Stomach smooth muscle (tissue), 2 donors: ENCODE measurements at regions not wholly inside any gene's neighbourhood (a gene's known extent, or its start where the extent isn't known, plus 50 kb on each side); places are given as distances from the start of the nearest gene placed in this dataset.

Source experiments
- H3K27ac ChIP-seq: one replicate; pipeline ENCODE4 v1.7.0; 2013; ENCODE audit warnings: mild to moderate bottlenecking, low read length, inconsistent platforms
- H3K27me3 ChIP-seq, 2 donors: one replicate each; pipeline ENCODE4 v1.7.0; 2013; ENCODE audit warnings: low read length in 2 of 2; ENCODE audit not compliant: insufficient read depth in 2 of 2, control insufficient read depth in 1 of 2
- H3K36me3 ChIP-seq, 2 donors: one replicate each; pipeline ENCODE4 v1.7.0; 2013; ENCODE audit warnings: low read length in 2 of 2; ENCODE audit not compliant: control insufficient read depth in 2 of 2, insufficient read depth in 2 of 2
- H3K4me1 ChIP-seq: one replicate; pipeline ENCODE4 v1.7.0; 2013; ENCODE audit warnings: low read length; ENCODE audit not compliant: control insufficient read depth, insufficient read depth
- H3K4me3 ChIP-seq, 2 donors: one replicate each; pipeline ENCODE4 v1.7.0; 2013; ENCODE audit warnings: low read length in 2 of 2
- H3K9ac ChIP-seq, 2 donors: one replicate each; pipeline ENCODE4 v1.7.0; 2013; ENCODE audit warnings: low read length in 2 of 2, mild to moderate bottlenecking in 1 of 2
- H3K9me3 ChIP-seq, 2 donors: one replicate each; pipeline ENCODE4 v1.7.0; 2013; ENCODE audit warnings: low read length in 2 of 2; ENCODE audit not compliant: control insufficient read depth in 2 of 2
- donor health status: healthy.
- donor health status: Pancreatic carcinoma.

DNA sequence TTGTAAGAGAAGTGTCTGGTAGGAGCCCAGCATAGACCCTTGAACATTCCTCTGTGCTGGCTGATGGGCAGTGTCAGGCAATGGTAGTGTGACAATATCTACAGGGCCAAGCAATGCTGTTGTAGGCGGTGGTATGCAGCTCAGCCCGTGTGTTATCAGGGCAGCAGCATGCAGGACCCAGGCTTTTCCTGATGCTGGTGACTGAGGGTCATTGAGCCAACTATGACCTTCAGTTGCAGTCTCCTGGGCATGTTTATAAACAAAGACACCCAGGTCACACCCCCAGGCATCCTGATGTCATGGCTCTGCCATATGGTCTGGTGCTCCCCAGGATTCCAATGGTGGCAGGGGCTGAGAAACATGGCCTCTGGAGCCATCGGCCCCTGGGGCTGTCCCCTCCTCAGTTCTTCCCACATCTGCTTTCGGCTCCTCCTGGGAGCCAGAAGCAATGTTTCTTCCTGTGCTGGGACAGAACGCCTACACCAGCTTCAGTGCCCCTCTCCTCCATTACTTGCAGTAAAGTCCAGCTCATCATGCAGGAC is 518.0 kb upstream of the HS6ST1 start:
- Histone ChIP-seq H3K9me3 (no peaks in the 10 kb centered on the region), H3K27ac (no peak overlapping the region), H3K4me1 (no peaks in the 10 kb centered on the region), H3K9ac (no peak overlapping the region), H3K36me3 (no peaks in the 10 kb centered on the region), H3K27me3 (no peaks in the 10 kb centered on the region), H3K4me3 (no peak overlapping the region)

GRCh38 chr2:128838244-128838643 is 519.6 kb upstream of the HS6ST1 start:
- Histone ChIP-seq H3K4me3 (no peak overlapping the region), H3K27ac (no peak overlapping the region), H3K9ac (no peak overlapping the region), H3K36me3 (no peaks in the 10 kb centered on the region), H3K4me1 (no peaks in the 10 kb centered on the region), H3K27me3 (no peaks in the 10 kb centered on the region), H3K9me3 (no peaks in the 10 kb centered on the region)

DNA sequence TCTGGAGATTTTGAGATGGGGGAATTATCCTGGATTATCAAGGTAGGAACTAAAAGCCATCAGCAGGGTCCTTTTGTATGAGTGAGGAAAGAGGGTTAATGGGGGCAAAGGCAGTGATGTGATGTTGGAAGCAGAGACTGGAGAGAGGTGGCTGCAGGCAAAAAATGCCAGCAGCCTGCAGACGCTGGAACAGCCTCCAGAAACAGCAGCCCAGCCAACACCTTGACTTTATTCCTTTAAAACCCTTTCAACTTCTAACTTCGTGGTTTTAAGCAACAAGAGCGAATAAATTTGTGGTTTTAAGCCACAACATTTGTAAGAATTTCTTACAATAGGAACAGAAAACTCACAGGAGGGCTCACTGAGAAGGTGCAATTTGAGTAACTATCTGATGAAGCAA is 523.1 kb upstream of the HS6ST1 start:
- Histone ChIP-seq H3K36me3 (no peaks in the 10 kb centered on the region), H3K4me1 (no peaks in the 10 kb centered on the region), H3K27me3 (no peaks in the 10 kb centered on the region), H3K4me3 (no peak overlapping the region), H3K27ac (no peak overlapping the region), H3K9ac (no peak overlapping the region), H3K9me3 (no peaks in the 10 kb centered on the region)

- H3K4me3 ChIP-seq = no peak overlapping the region
- H3K9me3 ChIP-seq = no peaks in the 10 kb centered on the region
- no peak overlapping the region for H3K27ac ChIP-seq
- H3K36me3 ChIP-seq = no peaks in the 10 kb centered on the region
- no peaks in the 10 kb centered on the region for H3K4me1 ChIP-seq
- peaks cover 0 to 2% of the 10 kb centered on the region in 2 donors for H3K27me3 ChIP-seq
- H3K9ac ChIP-seq = no peak overlapping the region
Observed at GRCh38 chr2:128867311-128867710, 548.6 kb upstream of the HS6ST1 start.

GRCh38 chr2:128867936-128868636 is 549.4 kb upstream of the HS6ST1 start:
- Histone ChIP-seq H3K9ac (no peak overlapping the region), H3K27ac (no peak overlapping the region), H3K4me3 (no peak overlapping the region), H3K36me3 (no peaks in the 10 kb centered on the region), H3K4me1 (no peaks in the 10 kb centered on the region), H3K9me3 (no peaks in the 10 kb centered on the region), H3K27me3 (peaks cover 0 to 2% of the 10 kb centered on the region in 2 donors)

GRCh38 chr2:128868686-128869551 is 550.3 kb upstream of the HS6ST1 start:
- Histone ChIP-seq H3K27me3 (peaks cover 0 to 2% of the 10 kb centered on the region in 2 donors), H3K9me3 (no peaks in the 10 kb centered on the region), H3K36me3 (no peaks in the 10 kb centered on the region), H3K4me3 (no peak overlapping the region), H3K4me1 (no peaks in the 10 kb centered on the region), H3K27ac (no peak overlapping the region), H3K9ac (no peak overlapping the region)

DNA sequence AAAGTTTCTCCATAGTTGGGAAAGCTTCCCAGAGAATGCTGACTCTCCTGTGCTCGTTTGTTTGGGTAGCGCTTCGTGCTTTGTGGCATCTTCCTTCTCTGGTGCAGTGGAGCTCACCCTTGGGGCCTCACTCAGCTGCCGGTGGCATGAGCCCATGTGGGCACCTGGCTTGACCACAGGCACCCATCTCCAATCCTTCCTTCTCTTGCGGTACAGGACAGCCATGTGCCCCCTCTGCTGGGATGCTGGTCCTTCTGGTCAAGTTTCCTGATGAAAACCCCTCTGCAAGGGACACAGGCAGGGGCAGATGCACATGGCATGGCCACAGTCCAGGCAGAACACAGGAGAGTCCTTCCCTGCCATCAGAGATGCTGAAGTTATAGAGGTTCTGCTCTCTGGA is 555.9 kb upstream of the HS6ST1 start:
- Histone ChIP-seq H3K9me3 (peaks cover 0 to 5% of the 10 kb centered on the region in 2 donors), H3K4me1 (no peaks in the 10 kb centered on the region), H3K9ac (no peak overlapping the region), H3K36me3 (no peaks in the 10 kb centered on the region), H3K27me3 (no peaks in the 10 kb centered on the region), H3K27ac (no peak overlapping the region), H3K4me3 (no peak overlapping the region)

DNA sequence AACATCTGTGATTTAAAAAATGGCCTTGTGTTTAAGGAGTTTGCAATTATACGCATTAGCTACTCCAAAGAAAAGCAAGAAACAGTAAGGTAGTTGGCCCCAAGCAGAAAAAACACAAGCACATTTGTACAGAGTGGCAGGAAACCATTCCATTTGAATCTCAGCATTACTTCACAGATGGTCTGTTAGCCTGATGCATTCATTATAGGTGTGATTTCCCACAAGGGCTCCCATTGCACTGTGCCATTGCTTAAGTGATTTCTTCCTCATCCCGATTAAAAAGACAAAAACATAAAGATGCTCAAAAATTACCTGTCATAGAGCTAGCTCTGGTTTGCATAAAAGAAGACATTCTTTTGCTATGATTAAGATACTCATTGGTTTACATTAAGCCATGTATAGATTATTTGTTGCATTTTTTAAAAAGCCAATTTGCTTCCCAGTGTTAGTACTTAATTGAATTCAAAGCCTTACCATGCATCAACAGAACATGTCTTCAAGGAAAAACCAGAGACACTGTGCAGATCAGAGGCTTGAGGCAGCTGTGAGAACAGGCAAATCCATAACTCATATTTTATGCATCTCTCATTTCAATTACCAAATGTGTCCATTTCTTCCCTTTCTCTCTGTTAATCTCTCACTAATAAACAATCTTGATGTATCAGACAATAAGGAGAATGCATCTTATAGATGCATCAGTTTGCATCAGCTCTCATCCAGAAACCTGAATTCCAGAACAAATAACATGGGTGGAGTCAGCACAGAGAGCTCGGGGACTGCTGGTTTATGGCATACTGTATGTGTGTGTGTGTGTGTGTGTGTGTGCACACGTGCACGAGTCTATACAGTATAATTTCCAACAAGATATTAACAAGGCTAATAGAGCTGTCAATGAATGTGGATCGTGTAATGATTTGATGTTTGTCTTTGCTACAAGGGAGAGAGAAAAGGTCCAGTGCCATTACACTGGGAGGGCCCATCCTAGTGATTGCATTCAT is 558.6 kb upstream of the HS6ST1 start:
- Histone ChIP-seq H3K4me3 (no peak overlapping the region), H3K27me3 (no peaks in the 10 kb centered on the region), H3K9me3 (peaks cover 0 to 10% of the 10 kb centered on the region in 2 donors), H3K9ac (no peak overlapping the region), H3K4me1 (no peaks in the 10 kb centered on the region), H3K27ac (no peak overlapping the region), H3K36me3 (no peaks in the 10 kb centered on the region)

GRCh38 chr2:128879161-128879560 is 560.5 kb upstream of the HS6ST1 start:
- Histone ChIP-seq H3K27me3 (no peaks in the 10 kb centered on the region), H3K4me3 (no peak overlapping the region), H3K9me3 (peaks cover 0 to 10% of the 10 kb centered on the region in 2 donors), H3K27ac (no peak overlapping the region), H3K9ac (no peak overlapping the region), H3K36me3 (no peaks in the 10 kb centered on the region), H3K4me1 (no peaks in the 10 kb centered on the region)

DNA sequence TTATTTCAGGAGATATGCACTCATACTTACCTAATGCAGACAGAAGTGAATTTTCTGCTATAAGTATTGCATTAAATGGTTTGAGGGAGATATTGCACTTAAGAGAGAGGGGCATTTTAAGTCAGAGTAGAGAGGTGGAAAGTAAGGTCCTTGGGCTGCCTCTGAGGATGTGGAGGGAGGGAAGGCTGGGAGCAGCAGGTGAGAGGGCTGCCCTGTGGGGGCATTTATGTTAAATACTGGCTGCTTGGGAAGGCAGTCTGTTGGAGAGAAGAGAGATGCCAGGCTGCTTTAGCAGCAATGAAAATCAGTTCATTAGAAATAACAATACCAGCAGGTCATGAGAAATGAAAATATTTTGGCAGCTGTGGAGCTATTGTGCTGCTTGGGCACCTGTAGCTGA is 576.2 kb upstream of the HS6ST1 start:
- Histone ChIP-seq H3K4me3 (no peak overlapping the region), H3K4me1 (no peaks in the 10 kb centered on the region), H3K27me3 (no peaks in the 10 kb centered on the region), H3K27ac (no peak overlapping the region), H3K9me3 (no peaks in the 10 kb centered on the region), H3K36me3 (no peaks in the 10 kb centered on the region), H3K9ac (no peak overlapping the region)
